Transverse colon (tissue), 4 donors: ENCODE measurements at regions not wholly inside any gene's neighbourhood (a gene's known extent, or its start where the extent isn't known, plus 50 kb on each side); places are given as distances from the start of the nearest gene placed in this dataset.

Experiments
- DNase-seq: peaks from one replicate; pipeline ENCODE4 v3.0.0-alpha.2; 2019
- H3K27ac ChIP-seq, 4 donors: fragments of 200-600 bp; sonication (generic); 2 replicates each; pipeline ENCODE4 v1.5.1; 2016 to 2018; ENCODE audit warnings: inconsistent platforms in 4 of 4
- H3K27me3 ChIP-seq: fragments of 200-600 bp; sonication (generic); 2 replicates; pipeline ENCODE4 v1.5.1; 2017; ENCODE audit warnings: inconsistent platforms
- H3K36me3 ChIP-seq, 4 donors: fragments of 200-600 bp; sonication (generic); 2 replicates each; pipeline ENCODE4 v1.5.1; 2017 to 2019; ENCODE audit warnings: inconsistent platforms in 4 of 4
- H3K4me1 ChIP-seq, 4 donors: fragments of 200-600 bp; sonication (generic); 2 replicates each; pipeline ENCODE4 v1.5.1; 2017 to 2020; ENCODE audit warnings: inconsistent platforms in 4 of 4
- H3K4me3 ChIP-seq, 4 donors: fragments of 200-600 bp; sonication (generic); 1 replicate in 1 of 4; 2 replicates in 3 of 4; pipeline versions ENCODE4 v1.5.1 to v1.6.1; 2017 to 2019; ENCODE audit warnings: inconsistent platforms in 4 of 4
- H3K9me3 ChIP-seq, 2 donors: fragments of 200-600 bp; sonication (generic); 2 replicates each; pipeline ENCODE4 v1.5.1; 2017 to 2019; ENCODE audit warnings: inconsistent platforms in 2 of 2
- CTCF ChIP-seq, 5 experiments: fragments of 200-600 bp in 3 of 5; fragments of 450-650 bp in 2 of 5; sonication (generic) in 3 of 5; IDR thresholded peaks; 1 replicate in 2 of 5; 2 replicates in 3 of 5; pipeline ENCODE4 v1.5.1; 2016 to 2017; ENCODE audit warnings: antibody characterized with exemption in 5 of 5, inconsistent platforms in 3 of 5, mild to moderate bottlenecking in 2 of 5, moderate library complexity in 1 of 5
- EP300 ChIP-seq: sonication (generic); formaldehyde crosslinking; IDR thresholded peaks from one replicate; pipeline ENCODE4 v1.6.1; 2017; ENCODE audit warnings: antibody characterized with exemption, low read depth
- POLR2A ChIP-seq: fragments of 450-650 bp; IDR thresholded peaks from one replicate; pipeline ENCODE4 v1.6.1; 2016; ENCODE audit warnings: antibody characterized with exemption, mild to moderate bottlenecking, moderate library complexity
- POLR2AphosphoS5 ChIP-seq, 3 donors: sonication (generic); formaldehyde crosslinking; IDR thresholded peaks; one replicate each; pipeline ENCODE4 v1.6.1; 2016; ENCODE audit warnings: antibody characterized with exemption in 3 of 3
- whole genome bisulfite sequencing, 2 donors: methylation state at CpG; one replicate each; pipeline ENCODE4 v1.1.5; 2018; ENCODE audit warnings: low coverage in 1 of 2; 5-methylcytosine and 5-hydroxymethylcytosine counted together
- in situ Hi-C, 4 donors: fragments of 200-750 bp; cut with MboI; loops; one replicate each; pipeline versions ENCODE4 v1.15.0 to v1.15.1; 2017; ENCODE audit warnings: low sequenced_read_pairs in 3 of 4, low pct_ligation_motif_present in 1 of 4, low pct_unique_long_range_greater_than_20kb in 1 of 4
- intact Hi-C: fragments of 100-400 bp; cut with DNase I; formaldehyde crosslinking; loops from one replicate; pipeline ENCODE4 v1.15.1; 2023; ENCODE audit warnings: low total_unique reads

DNA sequence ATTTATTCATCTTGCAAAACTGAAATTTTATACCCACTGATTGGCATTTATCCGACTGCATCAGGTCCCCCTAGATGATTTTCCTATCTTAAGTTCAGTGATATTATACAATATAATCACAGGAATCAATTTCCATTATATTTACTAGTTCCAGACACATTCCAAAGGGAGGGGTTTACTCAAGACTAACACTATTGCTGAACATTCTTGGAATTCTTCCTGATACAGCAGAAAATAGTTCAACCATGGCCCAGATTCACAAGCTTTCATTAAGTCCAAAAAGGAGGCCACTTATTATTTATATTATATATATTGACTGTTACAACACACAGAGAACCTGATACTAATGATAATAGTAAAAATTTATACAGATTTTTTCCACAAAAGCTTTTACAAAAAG, 2353.6 kb downstream of the PCDH7 start:
- no peaks in the 10 kb centered on the region for H3K27me3 ChIP-seq
- no peaks in the 10 kb centered on the region for H3K36me3 ChIP-seq
- 29 to 78% methylated on average over 1 of the region's 1 CpG for WGBS, 2 donors
- H3K4me1 ChIP-seq: no peaks in the 10 kb centered on the region
- no peaks in the 10 kb centered on the region for H3K9me3 ChIP-seq
- no peak for DNase-seq
- intact Hi-C loops (no loop called here), in situ Hi-C loops (no loop called here)
- TF ChIP-seq EP300 (no peak), CTCF (IDR thresholded peaks at IDR 0.05) (no peak), POLR2A (no peak), POLR2AphosphoS5 (IDR thresholded peaks at IDR 0.05) (no peak)
- no peak overlapping the region for H3K4me3 ChIP-seq
- no peak overlapping the region for H3K27ac ChIP-seq

DNA sequence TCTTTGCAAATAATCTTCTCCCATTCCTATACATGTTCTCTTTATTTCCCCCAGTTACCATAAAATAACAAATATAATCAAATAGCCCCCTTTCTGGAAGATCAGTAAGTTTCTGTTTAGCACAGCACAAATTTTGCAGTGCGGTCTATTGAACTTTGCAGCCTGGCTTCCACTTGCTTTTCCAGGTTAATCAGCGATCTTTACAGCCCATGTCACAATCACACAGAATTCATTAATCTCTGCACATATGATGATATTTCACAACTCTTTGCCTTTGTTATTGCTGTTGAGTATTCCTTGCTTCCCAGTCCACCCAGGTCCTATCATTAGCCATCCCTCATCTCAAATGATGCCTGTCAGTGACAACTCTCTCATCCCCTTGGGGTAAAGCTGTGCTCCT, 2358.0 kb downstream of the PCDH7 start:
- Histone ChIP-seq H3K4me3 (no peak overlapping the region), H3K27me3 (no peaks in the 10 kb centered on the region), H3K36me3 (no peaks in the 10 kb centered on the region), H3K9me3 (no peaks in the 10 kb centered on the region), H3K27ac (no peak overlapping the region), H3K4me1 (no peaks in the 10 kb centered on the region)
- TF ChIP-seq POLR2A: no peak
- no peak for TF ChIP-seq POLR2AphosphoS5 (IDR thresholded peaks at IDR 0.05)
- TF ChIP-seq EP300: no peak
- no peak for TF ChIP-seq CTCF (IDR thresholded peaks at IDR 0.05)
- DNase-seq: no peak
- in situ Hi-C loops: no loop called here
- intact Hi-C loops: no loop called here
- 50 to 63% methylated on average over 2 of the region's 2 CpGs for WGBS, 2 donors

DNA sequence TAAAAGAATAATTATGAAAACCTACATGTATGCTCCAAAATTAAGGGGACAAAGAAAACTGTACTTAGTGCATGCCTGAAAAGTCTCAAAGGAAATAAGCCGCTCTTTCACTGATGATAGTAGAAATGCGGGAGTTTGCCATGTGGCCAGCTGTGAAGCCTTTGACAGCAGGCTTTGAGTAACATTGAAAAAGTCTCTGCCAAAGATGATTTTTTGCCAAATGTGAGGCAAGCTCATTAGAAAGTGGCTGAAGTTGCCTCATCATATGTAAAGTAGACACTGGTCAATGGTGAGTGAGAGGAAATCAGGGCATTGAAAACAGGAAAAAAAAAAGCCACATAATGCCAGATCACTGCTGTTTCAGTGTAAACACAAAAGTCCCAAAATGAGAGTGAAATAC, 2360.1 kb downstream of the PCDH7 start:
- WGBS, 2 donors: 61 to 83% methylated on average over 2 of the region's 2 CpGs
- intact Hi-C loops: no loop called here
- in situ Hi-C loops: no loop called here

DNA sequence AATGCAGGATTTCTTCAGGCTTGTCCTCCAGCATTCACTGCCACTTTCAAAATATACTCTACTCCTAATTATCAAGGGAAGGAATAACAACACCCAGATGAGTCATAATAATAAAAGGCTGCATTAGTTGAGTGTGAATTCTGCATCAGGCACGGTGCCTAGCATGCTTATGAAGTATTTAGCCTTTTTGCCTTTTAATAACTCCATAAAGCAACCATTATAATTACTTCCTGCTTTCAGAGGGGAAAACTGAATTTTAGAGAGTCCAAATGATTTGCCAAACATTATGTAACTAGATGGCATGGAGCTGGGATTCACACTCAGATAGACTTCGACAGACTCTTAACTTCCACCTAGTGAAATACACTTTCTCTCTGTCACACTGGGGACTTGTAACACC, 2365.5 kb downstream of the PCDH7 start:
- WGBS, 2 donors: 63% methylated on average over 2 of the region's 2 CpGs

More for the DNA sequence above, 2360.1 kb downstream of the PCDH7 start:
- Histone ChIP-seq H3K27me3 (no peaks in the 10 kb centered on the region), H3K9me3 (no peaks in the 10 kb centered on the region), H3K36me3 (no peaks in the 10 kb centered on the region), H3K27ac (no peak overlapping the region), H3K4me3 (no peak overlapping the region), H3K4me1 (no peaks in the 10 kb centered on the region)
- no peak for DNase-seq
- TF ChIP-seq POLR2A: no peak
- TF ChIP-seq POLR2AphosphoS5 (IDR thresholded peaks at IDR 0.05): no peak
- no peak for TF ChIP-seq CTCF (IDR thresholded peaks at IDR 0.05)
- no peak for TF ChIP-seq EP300

DNA sequence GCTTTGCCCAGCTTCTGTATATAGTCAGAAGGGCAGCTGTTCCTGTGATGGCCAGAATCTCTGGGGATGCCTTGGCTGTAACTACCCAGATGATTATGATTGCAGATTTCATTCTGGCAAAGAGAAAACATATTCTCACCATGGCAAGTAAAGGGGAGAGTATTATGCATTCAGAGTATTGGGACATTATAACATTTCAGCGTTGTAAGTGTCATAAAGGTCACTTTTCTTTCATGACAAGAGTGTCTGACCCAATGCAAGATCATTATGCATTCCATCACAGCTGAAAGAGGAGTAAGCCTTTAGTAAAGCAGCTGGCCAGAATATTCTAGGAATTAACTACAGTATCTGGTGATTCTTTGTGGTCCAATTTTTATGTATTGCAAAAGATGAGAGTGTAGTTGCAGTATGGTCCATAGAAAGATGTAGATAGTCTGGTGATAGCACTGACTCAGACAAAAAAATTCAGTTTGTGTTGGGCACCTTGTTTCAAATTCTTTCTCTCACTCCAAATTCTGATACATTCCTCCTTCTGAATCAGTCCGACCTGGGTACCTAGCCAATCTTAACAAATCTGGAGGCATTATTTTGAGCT, 2366.3 kb downstream of the PCDH7 start:
- Histone ChIP-seq H3K27ac (no peak overlapping the region), H3K27me3 (no peaks in the 10 kb centered on the region), H3K36me3 (no peaks in the 10 kb centered on the region), H3K9me3 (no peaks in the 10 kb centered on the region), H3K4me3 (no peak overlapping the region), H3K4me1 (no peaks in the 10 kb centered on the region)
- WGBS, 2 donors: 62 to 79% methylated on average over 2 of the region's 2 CpGs
- DNase-seq: no peak
- in situ Hi-C loops (no loop called here), intact Hi-C loops (no loop called here)
- TF ChIP-seq CTCF (IDR thresholded peaks at IDR 0.05): no peak
- TF ChIP-seq EP300: no peak

More for the DNA sequence above, 2365.5 kb downstream of the PCDH7 start:
- in situ Hi-C loops: no loop called here
- H3K27ac ChIP-seq: no peak overlapping the region
- no peaks in the 10 kb centered on the region for H3K36me3 ChIP-seq
- H3K27me3 ChIP-seq: no peaks in the 10 kb centered on the region
- H3K4me3 ChIP-seq: no peak overlapping the region
- no peak for DNase-seq
- no peak for TF ChIP-seq POLR2AphosphoS5 (IDR thresholded peaks at IDR 0.05)
- H3K9me3 ChIP-seq: no peaks in the 10 kb centered on the region
- no peaks in the 10 kb centered on the region for H3K4me1 ChIP-seq
- intact Hi-C loops: no loop called here
